Loucy (cell line): ENCODE measurements at regions not wholly inside any gene's neighbourhood (a gene's known extent, or its start where the extent isn't known, plus 50 kb on each side); places are given as distances from the start of the nearest gene placed in this dataset.

Source experiments
- CTCF ChIP-seq: fragments of 200-600 bp; sonication (generic); conservative IDR thresholded peaks from 2 replicates; pipeline ENCODE4 v1.5.1; 2014; ENCODE audit warnings: mild to moderate bottlenecking, antibody characterized with exemption, low read length
- EZH2phosphoT487 ChIP-seq: fragments of 200-600 bp; IDR thresholded peaks from 2 replicates; pipeline ENCODE4 v1.6.1; 2018; ENCODE audit warnings: antibody characterized with exemption, mild to moderate bottlenecking, moderate library complexity, borderline replicate concordance

GRCh38 chr2:41941831-41942230, 106.0 kb upstream of the PKDCC start:
- TF ChIP-seq CTCF (no peak), EZH2phosphoT487 (no peak)
